H9 (cell line): ENCODE measurements at regions not wholly inside any gene's neighbourhood (a gene's known extent, or its start where the extent isn't known, plus 50 kb on each side); places are given as distances from the start of the nearest gene placed in this dataset.

ENCODE experiments used
- DNase-seq: peaks from one replicate; pipeline ENCODE4 v3.0.0-alpha.2; 2017
- H2AFZ ChIP-seq: one replicate; pipeline ENCODE4 v1.6.1; 2013; ENCODE audit warnings: mild to moderate bottlenecking, low read length, control low read depth, moderate library complexity
- H2AK5ac ChIP-seq: 2 replicates; pipeline ENCODE4 v1.6.1; 2013; ENCODE audit warnings: low read length, control low read depth, mixed read lengths; ENCODE audit not compliant: insufficient read length
- H2BK120ac ChIP-seq: one replicate; pipeline ENCODE4 v1.6.1; 2013; ENCODE audit warnings: low read depth, mild to moderate bottlenecking, low read length, control low read depth, inconsistent platforms; ENCODE audit not compliant: poor library complexity, severe bottlenecking
- H2BK12ac ChIP-seq: 2 replicates; pipeline ENCODE4 v1.6.1; 2013; ENCODE audit warnings: low read length, control low read depth, mixed read lengths, low read depth; ENCODE audit not compliant: insufficient read length
- H2BK15ac ChIP-seq: 2 replicates; pipeline ENCODE4 v1.6.1; 2013; ENCODE audit warnings: low read depth, low read length, control low read depth
- H2BK20ac ChIP-seq: one replicate; pipeline ENCODE4 v1.6.1; 2013; ENCODE audit warnings: low read depth, mild to moderate bottlenecking, low read length, control low read depth, inconsistent platforms; ENCODE audit not compliant: poor library complexity, severe bottlenecking
- H2BK5ac ChIP-seq: 2 replicates; pipeline ENCODE4 v1.6.1; 2013; ENCODE audit warnings: low read length, control low read depth, mixed read lengths; ENCODE audit not compliant: insufficient read length
- H3K14ac ChIP-seq: 2 replicates; pipeline ENCODE4 v1.6.1; 2013; ENCODE audit warnings: low read length, control low read depth; ENCODE audit not compliant: insufficient read depth
- H3K18ac ChIP-seq: 2 replicates; pipeline ENCODE4 v1.6.1; 2013; ENCODE audit warnings: low read depth, mild to moderate bottlenecking, mixed read lengths, low read length, control low read depth; ENCODE audit not compliant: insufficient read length
- H3K23ac ChIP-seq: 2 replicates; pipeline ENCODE4 v1.6.1; 2013; ENCODE audit warnings: low read length, control low read depth, mixed read lengths, low read depth; ENCODE audit not compliant: insufficient read length
- H3K23me2 ChIP-seq: 2 replicates; pipeline ENCODE4 v1.6.1; 2013; ENCODE audit warnings: low read depth, mild to moderate bottlenecking, mixed read lengths, low read length, control low read depth; ENCODE audit not compliant: insufficient read length, poor library complexity, severe bottlenecking
- H3K27ac ChIP-seq: 2 replicates; pipeline ENCODE4 v1.5.1; 2013; ENCODE audit warnings: low read length, control low read depth, mixed read lengths, low read depth; ENCODE audit not compliant: insufficient read length
- H3K27me3 ChIP-seq: 2 replicates; pipeline ENCODE4 v1.6.1; 2013; ENCODE audit warnings: low read length, control low read depth, inconsistent platforms; ENCODE audit not compliant: insufficient read depth
- H3K4ac ChIP-seq: 2 replicates; pipeline ENCODE4 v1.6.1; 2013; ENCODE audit warnings: low read depth, mild to moderate bottlenecking, control low read depth, inconsistent platforms, low read length, moderate library complexity
- H3K4me1 ChIP-seq: 2 replicates; pipeline ENCODE4 v1.6.1; 2013; ENCODE audit warnings: low read length, control low read depth, inconsistent platforms; ENCODE audit not compliant: insufficient read depth
- H3K4me2 ChIP-seq: 2 replicates; pipeline ENCODE4 v1.6.1; 2013; ENCODE audit warnings: low read length, control low read depth, mixed read lengths; ENCODE audit not compliant: insufficient read length, insufficient read depth
- H3K56ac ChIP-seq: 2 replicates; pipeline ENCODE4 v1.6.1; 2013; ENCODE audit warnings: low read depth, mild to moderate bottlenecking, mixed read lengths, low read length, control low read depth; ENCODE audit not compliant: insufficient read length
- H3K79me1 ChIP-seq: 2 replicates; pipeline ENCODE4 v1.6.1; 2013; ENCODE audit warnings: low read depth, mild to moderate bottlenecking, moderate library complexity, low read length, control low read depth, inconsistent platforms; ENCODE audit not compliant: insufficient read depth, poor library complexity, severe bottlenecking
- H3K79me2 ChIP-seq: 2 replicates; pipeline ENCODE4 v1.6.1; 2013; ENCODE audit warnings: low read length, control low read depth, inconsistent platforms; ENCODE audit not compliant: insufficient read depth
- H3K9ac ChIP-seq: 2 replicates; pipeline ENCODE4 v1.6.1; 2013; ENCODE audit warnings: low read length, control low read depth, mixed read lengths; ENCODE audit not compliant: insufficient read length; ENCODE audit errors: extremely low read depth
- H3K9me3 ChIP-seq: one replicate; pipeline ENCODE4 v1.6.1; 2013; ENCODE audit warnings: low read depth, low read length, inconsistent platforms; ENCODE audit not compliant: control insufficient read depth
- H3T11ph ChIP-seq: one replicate; pipeline ENCODE4 v1.6.1; 2013; ENCODE audit warnings: mild to moderate bottlenecking, low read length, control low read depth, inconsistent platforms
- H4K20me1 ChIP-seq: one replicate; pipeline ENCODE4 v1.6.1; 2013; ENCODE audit not compliant: control insufficient read depth, insufficient read length, insufficient read depth
- H4K5ac ChIP-seq: 2 replicates; pipeline ENCODE4 v1.6.1; 2013; ENCODE audit warnings: low read depth, mild to moderate bottlenecking, mixed read lengths, low read length, control low read depth; ENCODE audit not compliant: insufficient read length
- H4K8ac ChIP-seq: replicated peaks from 2 replicates; pipeline ENCODE4 v1.6.1; 2013; ENCODE audit warnings: low read length, control low read depth, mixed read lengths, low read depth; ENCODE audit not compliant: insufficient read length
- H4K91ac ChIP-seq: 2 replicates; pipeline ENCODE4 v1.6.1; 2013; ENCODE audit warnings: low read depth, mild to moderate bottlenecking, moderate library complexity, mixed read lengths, low read length, control low read depth; ENCODE audit not compliant: insufficient read length
- H3K27ac Mint-ChIP-seq, 3 experiments: 2 replicates in 2 of 3; 3 replicates in 1 of 3; pipeline ENCODE4 v1.8.0; 2020 to 2021; ENCODE audit warnings: mixed read lengths in 3 of 3, mild to moderate bottlenecking in 1 of 3, moderate library complexity in 1 of 3
- H3K27me3 Mint-ChIP-seq: 2 replicates; pipeline ENCODE4 v1.8.0; 2021; ENCODE audit warnings: low read depth, mild to moderate bottlenecking, moderate library complexity, mixed read lengths
- H3K36me3 Mint-ChIP-seq, 3 experiments: 2 replicates in 2 of 3; 3 replicates in 1 of 3; pipeline ENCODE4 v1.8.0; 2020 to 2021; ENCODE audit warnings: low read depth in 3 of 3, mixed read lengths in 3 of 3; ENCODE audit not compliant: insufficient read depth in 1 of 3
- H3K4me1 Mint-ChIP-seq, 2 experiments: 2 replicates each; pipeline ENCODE4 v1.8.0; 2020; ENCODE audit warnings: mixed read lengths in 2 of 2
- H3K4me3 Mint-ChIP-seq, 2 experiments: 2 replicates in 1 of 2; 3 replicates in 1 of 2; pipeline ENCODE4 v1.8.0; 2020 to 2021; ENCODE audit warnings: mild to moderate bottlenecking in 2 of 2, mixed read lengths in 2 of 2, moderate library complexity in 1 of 2
- H3K9me3 Mint-ChIP-seq, 2 experiments: 2 replicates in 1 of 2; 3 replicates in 1 of 2; pipeline ENCODE4 v1.8.0; 2020; ENCODE audit warnings: mild to moderate bottlenecking in 2 of 2, mixed read lengths in 2 of 2, moderate library complexity in 1 of 2
- WGBS: extraction: QIAGEN DNeasy Blood & Tissue Kit; methylation state at CpG from one replicate; pipeline ENCODE4 v1.1.7; 2013; ENCODE audit warnings: missing lambda C conversion rate, low lambda C conversion rate, mixed read lengths; ENCODE audit not compliant: insufficient read length; ENCODE audit errors: extremely low coverage; 5-methylcytosine and 5-hydroxymethylcytosine counted together
- TF ChIP-seq, protein P1 (sequence below): fragments of 200-600 bp; sonication (generic); conservative IDR thresholded peaks from 3 replicates; pipeline ENCODE4 v1.8.0; 2021; ENCODE audit warnings: antibody characterized with exemption, mild to moderate bottlenecking

DNA sequence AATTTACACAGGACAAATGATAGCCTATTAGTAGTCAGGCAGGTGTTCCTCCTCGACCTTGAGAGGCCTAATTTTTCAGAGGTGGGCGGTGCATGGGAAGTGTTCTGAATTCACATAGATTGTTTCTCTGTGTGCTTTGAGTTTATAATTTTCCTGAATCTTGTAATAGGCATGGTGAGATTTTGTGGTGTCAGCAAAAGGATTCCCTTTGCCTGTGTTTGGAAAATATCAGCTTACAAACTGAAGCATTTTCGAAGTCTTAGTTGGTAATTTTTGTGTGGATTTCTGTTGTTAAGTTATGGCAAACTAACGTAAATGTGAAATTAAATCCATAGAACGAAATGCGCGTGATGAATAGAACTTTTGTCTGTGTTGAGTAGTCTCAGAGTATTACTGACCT lies 194.0 kb upstream of the RBMS1 start:
- no peak overlapping the region for H2BK120ac ChIP-seq
- H4K91ac ChIP-seq = no peak overlapping the region
- no peaks in the 10 kb centered on the region for H3K79me1 ChIP-seq
- Mint-ChIP-seq H3K27me3 (no peaks in the 10 kb centered on the region), H3K4me1 (no peaks in the 10 kb centered on the region; a peak in 1 of 4 replicates), H3K27ac (no peak overlapping the region), H3K4me3 (no peak overlapping the region), H3K9me3 (peaks cover 0 to 3% of the 10 kb centered on the region in 2 experiments; a peak in 3 of 5 replicates), H3K36me3 (peaks cover 0 to 5% (median 1%) of the 10 kb centered on the region in 3 experiments; a peak in 2 of 7 replicates)
- H3K27me3 ChIP-seq = no peaks in the 10 kb centered on the region
- no peak overlapping the region for H2BK20ac ChIP-seq
- no peak overlapping the region for H4K8ac ChIP-seq
- H3K56ac ChIP-seq = no peak overlapping the region
- H3K23ac ChIP-seq = no peak overlapping the region
- no peaks in the 10 kb centered on the region for H3K79me2 ChIP-seq
- no peak overlapping the region for H4K5ac ChIP-seq
- H2BK5ac ChIP-seq = no peak overlapping the region
- H2AK5ac ChIP-seq = no peak overlapping the region
- no peak overlapping the region for H3K27ac ChIP-seq
- no peaks in the 10 kb centered on the region for H3K23me2 ChIP-seq
- TF ChIP-seq, protein P1, sequence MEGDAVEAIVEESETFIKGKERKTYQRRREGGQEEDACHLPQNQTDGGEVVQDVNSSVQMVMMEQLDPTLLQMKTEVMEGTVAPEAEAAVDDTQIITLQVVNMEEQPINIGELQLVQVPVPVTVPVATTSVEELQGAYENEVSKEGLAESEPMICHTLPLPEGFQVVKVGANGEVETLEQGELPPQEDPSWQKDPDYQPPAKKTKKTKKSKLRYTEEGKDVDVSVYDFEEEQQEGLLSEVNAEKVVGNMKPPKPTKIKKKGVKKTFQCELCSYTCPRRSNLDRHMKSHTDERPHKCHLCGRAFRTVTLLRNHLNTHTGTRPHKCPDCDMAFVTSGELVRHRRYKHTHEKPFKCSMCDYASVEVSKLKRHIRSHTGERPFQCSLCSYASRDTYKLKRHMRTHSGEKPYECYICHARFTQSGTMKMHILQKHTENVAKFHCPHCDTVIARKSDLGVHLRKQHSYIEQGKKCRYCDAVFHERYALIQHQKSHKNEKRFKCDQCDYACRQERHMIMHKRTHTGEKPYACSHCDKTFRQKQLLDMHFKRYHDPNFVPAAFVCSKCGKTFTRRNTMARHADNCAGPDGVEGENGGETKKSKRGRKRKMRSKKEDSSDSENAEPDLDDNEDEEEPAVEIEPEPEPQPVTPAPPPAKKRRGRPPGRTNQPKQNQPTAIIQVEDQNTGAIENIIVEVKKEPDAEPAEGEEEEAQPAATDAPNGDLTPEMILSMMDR = no peak
- H3K18ac ChIP-seq = no peak overlapping the region
- H3K4me2 ChIP-seq = no peak overlapping the region
- H4K20me1 ChIP-seq = no peaks in the 10 kb centered on the region
- no peak overlapping the region for H2BK15ac ChIP-seq
- no peak overlapping the region for H2AFZ ChIP-seq
- H3K4me1 ChIP-seq = no peaks in the 10 kb centered on the region
- no CpG with 5 or more reads among the region's 7 CpGs for WGBS
- H3K4ac ChIP-seq = no peak overlapping the region
- H3K14ac ChIP-seq = no peak overlapping the region
- no peak overlapping the region for H2BK12ac ChIP-seq
- H3K9me3 ChIP-seq = no peaks in the 10 kb centered on the region
- H3T11ph ChIP-seq = no peak overlapping the region
- no peak overlapping the region for H3K9ac ChIP-seq
- no peak for DNase-seq
